Fibroblast of lung (primary cell): ENCODE measurements at regions not wholly inside any gene's neighbourhood (a gene's known extent, or its start where the extent isn't known, plus 50 kb on each side); places are given as distances from the start of the nearest gene placed in this dataset.
"Not testable (repeated sequence)": the region's sequence is repeated elsewhere in the genome, so short reads cannot be mapped to it uniquely, and the experiment has no call there.

Source experiments
- DNase-seq, 2 donors: peaks; one replicate each; pipeline versions ENCODE4 v3.0.0 to v3.0.0-alpha.2; 2010; ENCODE audit warnings: low read depth in 2 of 2
- H2AFZ ChIP-seq: 2 replicates; pipeline ENCODE4 v1.5.1; 2012; ENCODE audit warnings: low read length, control low read depth, inconsistent platforms
- H3K27ac ChIP-seq: 2 replicates; pipeline ENCODE4 v1.5.1; 2011; ENCODE audit warnings: low read length, control low read depth; ENCODE audit not compliant: insufficient read depth
- H3K27me3 ChIP-seq: 2 replicates; pipeline ENCODE4 v1.5.1; 2011; ENCODE audit warnings: mild to moderate bottlenecking, low read length; ENCODE audit not compliant: control insufficient read depth, insufficient read depth
- H3K36me3 ChIP-seq: 2 replicates; pipeline ENCODE4 v1.5.1; 2011; ENCODE audit warnings: low read length; ENCODE audit not compliant: control insufficient read depth, insufficient read depth
- H3K4me1 ChIP-seq: 2 replicates; pipeline ENCODE4 v1.5.1; 2011; ENCODE audit warnings: low read length; ENCODE audit not compliant: control insufficient read depth, insufficient read depth; ENCODE audit errors: extremely low read depth
- H3K4me2 ChIP-seq: 2 replicates; pipeline ENCODE4 v1.5.1; 2011; ENCODE audit warnings: low read length, control low read depth; ENCODE audit not compliant: insufficient read depth; ENCODE audit errors: extremely low read depth
- H3K4me3 ChIP-seq, 4 experiments: fragments of 200-600 bp in 1 of 4; sonication (generic) in 1 of 4; replicated peaks in 1 of 4; 2 replicates each; pipeline ENCODE4 v1.5.1; 2011 to 2016; ENCODE audit warnings: low read length in 4 of 4, low read depth in 3 of 4, mild to moderate bottlenecking in 3 of 4, control low read depth in 2 of 4, inconsistent platforms in 1 of 4, mixed read lengths in 1 of 4; ENCODE audit not compliant: insufficient read depth in 1 of 4; ENCODE audit errors: control extremely low read depth in 1 of 4
- H3K79me2 ChIP-seq: 2 replicates; pipeline ENCODE4 v1.5.1; 2012; ENCODE audit warnings: mild to moderate bottlenecking, low read length, inconsistent platforms; ENCODE audit not compliant: control insufficient read depth, insufficient read depth
- H3K9ac ChIP-seq: 2 replicates; pipeline ENCODE4 v1.5.1; 2011; ENCODE audit warnings: mild to moderate bottlenecking, low read length, control low read depth; ENCODE audit not compliant: insufficient read depth
- H3K9me3 ChIP-seq: 2 replicates; pipeline ENCODE4 v1.5.1; 2012; ENCODE audit warnings: low read depth, low read length; ENCODE audit not compliant: control insufficient read depth, insufficient read depth
- H4K20me1 ChIP-seq: 2 replicates; pipeline ENCODE4 v1.5.1; 2011; ENCODE audit warnings: low read length; ENCODE audit not compliant: control insufficient read depth, insufficient read depth; ENCODE audit errors: extremely low read depth
- CTCF ChIP-seq, 2 donors: IDR thresholded peaks in 1 of 2; conservative IDR thresholded peaks in 1 of 2; 1 replicate in 1 of 2; 2 replicates in 1 of 2; pipeline ENCODE4 v1.5.1; 2011 to 2012; ENCODE audit warnings: low read length in 2 of 2, control low read depth in 1 of 2, inconsistent platforms in 1 of 2, low read depth in 1 of 2, mild to moderate bottlenecking in 1 of 2
- EZH2 ChIP-seq: IDR thresholded peaks from 2 replicates; pipeline ENCODE4 v1.5.1; 2012; ENCODE audit warnings: low read length, control low read depth, mild to moderate bottlenecking; ENCODE audit errors: missing control alignments

- no peak overlapping the region for H3K27ac ChIP-seq
- H2AFZ ChIP-seq = no peak overlapping the region
- H3K27me3 ChIP-seq = no peaks in the 10 kb centered on the region
- H3K4me1 ChIP-seq = no peaks in the 10 kb centered on the region
- no peaks in the 10 kb centered on the region for H3K9me3 ChIP-seq
- no peaks in the 10 kb centered on the region for H4K20me1 ChIP-seq
- no peaks in the 10 kb centered on the region for H3K79me2 ChIP-seq
- H3K4me3 ChIP-seq = no peak overlapping the region
- DNase-seq = no peak
- H3K9ac ChIP-seq = no peak overlapping the region
- no peaks in the 10 kb centered on the region for H3K36me3 ChIP-seq
- TF ChIP-seq EZH2 (no peak), CTCF (conservative IDR thresholded peaks at IDR 0.05 in 1 of 2, IDR thresholded peaks at IDR 0.05 in 1 of 2; ENCODE audit: low read depth in 1 of 2, low read length in 2 of 2) (no peak)
- no peak overlapping the region for H3K4me2 ChIP-seq
Measured at GRCh38 chrX:56343219-56343618, 111.1 kb downstream of the KLF8 start.

DNA sequence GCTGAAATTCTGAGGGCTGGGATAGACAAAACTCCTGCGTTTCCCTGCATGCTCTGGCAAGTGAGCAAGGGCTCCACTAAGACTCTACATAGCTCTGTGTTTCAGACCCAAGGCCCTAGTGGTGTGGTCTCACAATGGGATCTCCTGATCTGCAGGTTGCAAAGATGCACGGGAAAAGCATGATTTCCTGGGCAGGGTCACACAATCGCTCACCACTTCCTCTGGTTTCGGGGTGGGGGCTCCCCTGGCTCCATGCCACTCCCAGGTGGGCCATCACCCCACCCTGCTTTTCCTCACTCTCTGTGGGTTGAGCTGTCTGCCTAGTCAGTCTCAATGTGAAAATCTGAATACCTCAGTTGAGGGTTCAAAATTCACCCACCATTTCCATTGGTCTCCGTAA lies 111.5 kb downstream of the KLF8 start:
- H3K27ac ChIP-seq = no peak overlapping the region
- H2AFZ ChIP-seq = no peak overlapping the region
- no peaks in the 10 kb centered on the region for H3K27me3 ChIP-seq
- no peaks in the 10 kb centered on the region for H3K4me1 ChIP-seq
- TF ChIP-seq EZH2 = no peak
- no peak for TF ChIP-seq CTCF (conservative IDR thresholded peaks at IDR 0.05 in 1 of 2, IDR thresholded peaks at IDR 0.05 in 1 of 2; ENCODE audit: low read depth in 1 of 2, low read length in 2 of 2)
- no peaks in the 10 kb centered on the region for H3K36me3 ChIP-seq
- no peak overlapping the region for H3K4me2 ChIP-seq
- DNase-seq = no peak
- H3K9ac ChIP-seq = no peak overlapping the region
- H4K20me1 ChIP-seq = no peaks in the 10 kb centered on the region
- no peaks in the 10 kb centered on the region for H3K79me2 ChIP-seq
- H3K4me3 ChIP-seq = no peak overlapping the region
- no peaks in the 10 kb centered on the region for H3K9me3 ChIP-seq

DNA sequence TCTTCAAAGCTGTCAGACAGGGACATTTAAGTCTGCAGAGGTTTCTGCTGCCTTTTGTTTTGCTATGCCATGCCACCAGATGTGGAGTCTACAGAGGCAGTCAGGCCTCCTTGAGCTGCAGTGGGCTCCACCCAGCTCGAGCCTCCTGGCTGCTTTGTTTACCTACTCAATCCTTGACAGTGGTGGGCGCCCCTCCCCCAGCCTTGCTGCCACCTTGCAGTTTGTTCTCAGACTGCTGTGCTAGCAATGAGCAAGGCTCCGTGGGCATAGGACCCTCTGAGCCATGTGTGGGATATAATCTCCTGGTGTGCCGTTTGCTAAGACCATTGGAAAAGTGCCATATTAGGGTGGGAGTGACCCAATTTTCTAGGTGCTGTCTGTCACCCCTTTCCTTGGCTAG lies 126.0 kb downstream of the KLF8 start:
- H3K9ac ChIP-seq, H3K4me1 ChIP-seq, H3K27ac ChIP-seq, H3K27me3 ChIP-seq, H3K79me2 ChIP-seq, H4K20me1 ChIP-seq, H3K9me3 ChIP-seq, H2AFZ ChIP-seq, H3K36me3 ChIP-seq, H3K4me2 ChIP-seq, H3K4me3 ChIP-seq, DNase-seq: not testable (repeated sequence)

GRCh38 chrX:56365171-56365570 lies 133.0 kb downstream of the KLF8 start:
- not testable (repeated sequence) for H3K4me1 ChIP-seq, H3K9ac ChIP-seq, H2AFZ ChIP-seq, DNase-seq, H3K79me2 ChIP-seq, H3K4me2 ChIP-seq, H3K36me3 ChIP-seq, H3K9me3 ChIP-seq, H4K20me1 ChIP-seq, H3K27ac ChIP-seq, H3K27me3 ChIP-seq, H3K4me3 ChIP-seq
